Loucy (cell line): ENCODE measurements at regions not wholly inside any gene's neighbourhood (a gene's known extent, or its start where the extent isn't known, plus 50 kb on each side); places are given as distances from the start of the nearest gene placed in this dataset.
"Not testable (repeated sequence)": the region's sequence is repeated elsewhere in the genome, so short reads cannot be mapped to it uniquely, and the experiment has no call there.

Experiments used
- H2AFZ ChIP-seq: fragments of 200-600 bp; sonication (generic); 2 replicates; pipeline ENCODE4 v1.6.0; 2016; ENCODE audit warnings: antibody characterized with exemption, mild to moderate bottlenecking, low read length, moderate library complexity
- H3F3A ChIP-seq: fragments of 200-600 bp; 2 replicates; pipeline ENCODE4 v1.6.0; 2016; ENCODE audit warnings: antibody characterized with exemption, low read depth, mild to moderate bottlenecking
- H3K27me3 ChIP-seq: fragments of 200-600 bp; sonication (generic); 2 replicates; pipeline ENCODE4 v1.6.1; 2014; ENCODE audit warnings: low read length, mild to moderate bottlenecking; ENCODE audit not compliant: insufficient read depth, poor library complexity, severe bottlenecking
- H3K36me3 ChIP-seq: fragments of 200-600 bp; sonication (generic); 2 replicates; pipeline ENCODE4 v1.6.1; 2016; ENCODE audit warnings: low read length; ENCODE audit not compliant: insufficient read depth
- H3K4me1 ChIP-seq: fragments of 200-600 bp; sonication (generic); 2 replicates; pipeline ENCODE4 v1.5.1; 2014; ENCODE audit warnings: low read length, mild to moderate bottlenecking; ENCODE audit not compliant: insufficient read depth, poor library complexity, severe bottlenecking
- H3K4me2 ChIP-seq: fragments of 200-600 bp; sonication (generic); 2 replicates; pipeline ENCODE4 v1.6.0; 2014; ENCODE audit warnings: antibody characterized with exemption, low read length, low read depth, mild to moderate bottlenecking; ENCODE audit not compliant: poor library complexity, severe bottlenecking
- H3K4me3 ChIP-seq: fragments of 200-600 bp; sonication (generic); 2 replicates; pipeline ENCODE4 v1.5.1; 2014; ENCODE audit warnings: low read length, mild to moderate bottlenecking, mixed read lengths; ENCODE audit not compliant: poor library complexity, severe bottlenecking
- H3K79me2 ChIP-seq: fragments of 200-600 bp; sonication (generic); 2 replicates; pipeline ENCODE4 v1.6.1; 2014; ENCODE audit warnings: low read length; ENCODE audit not compliant: insufficient read depth
- H3K9ac ChIP-seq: fragments of 200-600 bp; sonication (generic); 2 replicates; pipeline ENCODE4 v1.6.0; 2014; ENCODE audit warnings: mild to moderate bottlenecking, low read depth, low read length, moderate library complexity; ENCODE audit not compliant: poor library complexity, severe bottlenecking
- H3K9me2 ChIP-seq: fragments of 200-600 bp; sonication (generic); replicated peaks from 2 replicates; pipeline ENCODE4 v1.6.1; 2016; ENCODE audit warnings: low read depth, low read length, mixed read lengths
- H3K9me3 ChIP-seq: fragments of 200-600 bp; sonication (generic); 2 replicates; pipeline ENCODE4 v1.6.1; 2014; ENCODE audit warnings: mild to moderate bottlenecking, antibody characterized with exemption, low read length, low read depth; ENCODE audit not compliant: insufficient read depth
- H4K20me1 ChIP-seq: fragments of 200-600 bp; sonication (generic); 2 replicates; pipeline ENCODE4 v1.6.0; 2014; ENCODE audit warnings: antibody characterized with exemption, low read length, mild to moderate bottlenecking; ENCODE audit not compliant: insufficient read depth, poor library complexity, severe bottlenecking
- EZH2phosphoT487 ChIP-seq: fragments of 200-600 bp; IDR thresholded peaks from 2 replicates; pipeline ENCODE4 v1.6.1; 2018; ENCODE audit warnings: antibody characterized with exemption, mild to moderate bottlenecking, moderate library complexity, borderline replicate concordance
- TF ChIP-seq, protein P1 (sequence below): fragments of 200-600 bp; sonication (generic); conservative IDR thresholded peaks from 2 replicates; pipeline ENCODE4 v1.5.1; 2014; ENCODE audit warnings: mild to moderate bottlenecking, antibody characterized with exemption, low read length

DNA sequence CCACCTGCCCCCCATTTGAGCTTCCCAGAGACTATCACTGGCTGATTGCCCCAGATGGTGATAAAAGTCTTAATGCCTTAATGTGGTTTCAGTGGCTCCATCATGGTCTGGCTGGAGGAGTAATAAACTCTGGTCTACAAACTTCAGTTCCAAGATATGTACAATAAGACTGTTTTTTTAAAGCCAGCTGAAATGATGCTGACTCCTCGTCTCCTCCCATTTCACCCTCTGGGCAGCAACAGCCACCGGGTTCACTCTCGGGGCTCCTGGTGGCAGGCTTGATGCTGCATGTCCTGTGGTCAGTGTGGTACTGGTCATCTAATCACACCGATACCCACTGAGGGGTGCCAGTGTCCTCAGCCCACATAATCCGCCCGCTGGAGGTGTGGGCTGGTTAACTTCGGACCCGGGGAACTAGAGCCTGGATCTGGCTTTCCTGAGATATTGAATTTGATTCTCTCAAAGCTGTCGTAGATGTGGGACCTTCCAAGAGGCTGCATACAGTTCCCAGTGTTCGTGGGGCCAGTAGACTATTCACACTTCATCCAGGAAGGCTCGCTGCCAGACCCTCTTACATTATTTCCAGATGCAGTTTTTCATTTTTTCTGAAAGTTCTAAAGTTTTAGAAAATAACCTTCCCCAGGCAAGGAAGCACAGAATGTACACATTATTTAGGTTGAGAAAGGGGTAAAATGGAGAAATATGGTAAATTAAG is 95.3 kb downstream of the GALR1 start:
- Histone ChIP-seq H3K9ac (no peak overlapping the region), H3K9me2 (no peaks in the 10 kb centered on the region), H2AFZ (no peak overlapping the region), H3K4me2 (peak overlapping the region; percentile 41), H3K9me3 (no peaks in the 10 kb centered on the region), H4K20me1 (no peaks in the 10 kb centered on the region), H3F3A (no peaks in the 10 kb centered on the region), H3K79me2 (no peaks in the 10 kb centered on the region), H3K36me3 (no peaks in the 10 kb centered on the region), H3K4me1 (peaks cover 19% of the 10 kb centered on the region), H3K27me3 (no peaks in the 10 kb centered on the region), H3K4me3 (no peak overlapping the region)
- TF ChIP-seq EZH2phosphoT487: no peak
- TF ChIP-seq, protein P1, sequence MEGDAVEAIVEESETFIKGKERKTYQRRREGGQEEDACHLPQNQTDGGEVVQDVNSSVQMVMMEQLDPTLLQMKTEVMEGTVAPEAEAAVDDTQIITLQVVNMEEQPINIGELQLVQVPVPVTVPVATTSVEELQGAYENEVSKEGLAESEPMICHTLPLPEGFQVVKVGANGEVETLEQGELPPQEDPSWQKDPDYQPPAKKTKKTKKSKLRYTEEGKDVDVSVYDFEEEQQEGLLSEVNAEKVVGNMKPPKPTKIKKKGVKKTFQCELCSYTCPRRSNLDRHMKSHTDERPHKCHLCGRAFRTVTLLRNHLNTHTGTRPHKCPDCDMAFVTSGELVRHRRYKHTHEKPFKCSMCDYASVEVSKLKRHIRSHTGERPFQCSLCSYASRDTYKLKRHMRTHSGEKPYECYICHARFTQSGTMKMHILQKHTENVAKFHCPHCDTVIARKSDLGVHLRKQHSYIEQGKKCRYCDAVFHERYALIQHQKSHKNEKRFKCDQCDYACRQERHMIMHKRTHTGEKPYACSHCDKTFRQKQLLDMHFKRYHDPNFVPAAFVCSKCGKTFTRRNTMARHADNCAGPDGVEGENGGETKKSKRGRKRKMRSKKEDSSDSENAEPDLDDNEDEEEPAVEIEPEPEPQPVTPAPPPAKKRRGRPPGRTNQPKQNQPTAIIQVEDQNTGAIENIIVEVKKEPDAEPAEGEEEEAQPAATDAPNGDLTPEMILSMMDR: no peak

DNA sequence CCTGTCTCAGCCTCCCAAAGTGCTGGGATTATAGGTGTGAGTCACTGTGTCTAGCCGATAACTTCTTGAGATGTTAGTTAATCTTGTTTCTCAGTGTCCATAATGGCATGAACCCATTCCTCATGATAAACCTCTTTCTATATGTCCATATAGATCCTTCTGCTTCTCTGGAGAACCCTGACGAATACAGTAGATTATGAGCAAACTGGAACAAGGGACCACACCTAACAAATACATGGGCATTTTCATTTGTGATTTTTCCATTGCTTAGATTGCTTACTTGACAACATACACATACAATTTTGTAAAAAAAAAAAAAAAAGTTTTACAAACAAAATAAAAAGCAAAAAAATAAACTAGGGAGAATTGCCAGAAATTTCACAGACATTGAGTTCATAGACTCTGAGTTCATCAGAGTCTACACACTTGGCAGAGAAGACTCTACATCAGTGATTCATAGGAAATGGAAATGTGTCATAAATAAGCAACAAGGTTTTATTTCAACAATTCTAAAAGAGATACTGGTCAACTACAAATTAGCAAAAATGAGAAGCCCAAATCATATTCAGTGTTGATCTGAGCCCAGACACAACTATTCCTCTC is 96.7 kb downstream of the GALR1 start:
- no peak for TF ChIP-seq EZH2phosphoT487
- TF ChIP-seq, protein P1: no peak
- Histone ChIP-seq H4K20me1 (no peaks in the 10 kb centered on the region), H3K9me2 (no peaks in the 10 kb centered on the region), H3K36me3 (no peaks in the 10 kb centered on the region), H3K9me3 (no peaks in the 10 kb centered on the region), H3K9ac (no peak overlapping the region), H2AFZ (no peak overlapping the region), H3K4me3 (no peak overlapping the region), H3K4me2 (no peak overlapping the region), H3F3A (no peaks in the 10 kb centered on the region), H3K79me2 (no peaks in the 10 kb centered on the region), H3K4me1 (peaks cover 19% of the 10 kb centered on the region), H3K27me3 (no peaks in the 10 kb centered on the region)

DNA sequence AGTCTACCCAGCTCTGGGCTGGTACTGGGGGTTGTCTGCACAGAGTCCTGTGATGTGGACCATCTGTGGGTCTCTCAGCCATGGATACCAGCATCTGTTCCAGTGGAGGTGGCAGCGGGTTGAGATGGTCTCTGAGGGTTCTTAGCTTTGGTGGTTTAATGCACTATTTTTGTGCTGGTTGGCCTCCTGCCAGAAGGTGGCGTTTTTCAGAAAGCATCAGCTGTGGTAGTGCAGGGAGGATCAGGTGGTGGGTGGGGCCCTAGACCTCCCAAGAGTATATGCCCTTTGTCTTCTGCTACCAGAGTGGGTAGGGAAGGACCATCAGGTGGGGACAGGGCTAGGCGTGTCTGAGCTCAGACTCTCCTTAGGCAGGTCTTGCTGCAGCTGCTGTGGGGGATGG is 103.7 kb downstream of the GALR1 start:
- H3K36me3 ChIP-seq, H3K4me2 ChIP-seq, H3K4me3 ChIP-seq, H3K9me3 ChIP-seq, H3K79me2 ChIP-seq, H3K9me2 ChIP-seq, H3K4me1 ChIP-seq, H3F3A ChIP-seq, H4K20me1 ChIP-seq, H3K9ac ChIP-seq, H3K27me3 ChIP-seq, H2AFZ ChIP-seq: not testable (repeated sequence)
- TF ChIP-seq, protein P1: peak; percentile 41
